Pons (tissue), 1 donor: ENCODE measurements at regions not wholly inside any gene's neighbourhood (a gene's known extent, or its start where the extent isn't known, plus 50 kb on each side); places are given as distances from the start of the nearest gene placed in this dataset.
A peak's percentile ranks its signal among the peaks of the same experiment; 100 is the strongest.

Experiments used
- DNase-seq: peaks from one replicate; pipeline ENCODE4 v3.0.0-alpha.2; 2016; ENCODE audit warnings: low spot score

DNA sequence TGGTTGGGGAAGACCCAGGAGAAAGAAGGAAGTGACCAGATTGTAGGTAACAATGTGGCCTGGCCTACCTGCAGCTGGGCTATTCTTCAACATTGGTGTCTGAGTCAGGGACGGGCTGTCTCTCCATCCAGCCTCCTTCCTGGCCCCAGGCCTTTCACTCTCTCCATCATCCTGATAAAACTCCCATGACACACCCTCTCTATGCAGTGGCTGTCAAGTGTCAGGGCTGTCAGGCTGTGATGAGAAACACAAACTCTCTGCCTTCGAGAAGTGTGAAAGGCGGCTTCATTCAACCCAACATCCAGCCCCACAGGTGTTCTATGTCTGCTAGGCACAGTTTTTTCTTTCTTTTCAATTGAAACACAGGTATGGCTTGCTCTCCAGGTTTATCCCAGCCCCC, 153.3 kb upstream of the VSTM2B start:
- no peak for DNase-seq

DNA sequence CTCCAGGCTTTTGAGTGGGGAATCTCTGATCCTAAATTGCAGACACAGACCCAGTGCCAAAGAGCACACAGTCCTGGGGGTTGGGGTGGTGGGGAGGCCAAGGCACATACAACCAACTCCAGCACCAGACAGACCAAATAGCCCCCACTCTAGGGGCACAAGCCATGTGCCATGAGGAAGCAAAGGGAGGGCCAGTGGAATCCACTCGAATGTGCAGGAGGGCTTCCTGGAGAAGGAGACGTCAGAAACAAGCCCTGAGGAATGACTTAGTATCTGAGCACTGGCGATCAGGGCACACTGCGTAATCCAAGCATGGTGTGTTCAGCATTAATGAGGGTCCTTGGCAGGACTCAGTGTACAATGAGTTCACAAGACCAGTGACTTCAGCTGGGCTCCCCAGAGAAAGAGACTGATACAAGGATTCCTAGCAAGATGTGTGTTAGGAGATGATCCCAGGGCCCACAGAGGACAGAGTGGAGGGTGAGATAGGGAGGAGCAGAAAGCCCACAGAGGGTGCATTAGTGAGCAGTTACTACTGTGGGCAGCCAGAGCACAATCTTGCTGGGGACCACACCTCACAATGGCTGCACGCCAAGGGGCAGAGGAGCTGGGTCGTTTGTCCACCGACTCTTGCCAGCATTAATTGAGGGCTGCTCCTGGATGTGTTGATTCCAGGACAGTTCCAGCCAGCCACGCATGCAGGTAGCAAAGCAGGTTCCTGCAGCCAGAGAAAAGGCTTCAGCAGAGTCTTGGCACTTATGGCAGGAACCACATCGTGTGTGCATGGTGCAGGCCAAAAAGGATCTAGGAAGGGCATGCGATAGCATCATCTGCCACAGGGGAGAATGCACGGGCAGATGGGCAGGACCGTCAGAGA, 152.6 kb upstream of the VSTM2B start:
- DNase-seq, result no peak

GRCh38 chr19:29375429-29376119, 150.2 kb upstream of the VSTM2B start:
- peak; percentile 5 for DNase-seq

DNA sequence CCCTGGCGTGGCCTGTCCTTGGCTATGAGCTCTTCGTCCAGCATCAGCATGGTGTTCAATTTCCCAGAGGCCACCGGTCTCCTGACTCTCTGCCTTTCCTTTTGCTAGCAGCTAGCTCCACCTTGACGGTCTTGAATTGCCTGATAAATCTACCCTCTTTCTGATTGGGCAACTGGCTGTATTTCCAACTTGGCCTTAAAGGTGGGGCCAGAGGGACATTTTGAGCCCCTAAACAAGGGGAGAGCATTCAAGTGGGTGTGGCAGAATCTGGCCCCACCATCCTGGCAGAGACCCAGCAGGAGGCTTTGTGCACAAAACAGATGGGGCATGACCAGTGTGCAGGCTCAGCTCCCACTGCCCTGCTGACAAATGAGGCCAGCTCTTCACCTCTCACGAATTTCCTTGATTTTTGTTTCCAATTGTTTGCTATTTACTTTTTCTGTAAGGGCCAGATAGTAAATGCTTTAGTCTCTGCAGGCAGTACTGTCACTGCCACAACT, 148.9 kb upstream of the VSTM2B start:
- DNase-seq, result no peak

GRCh38 chr19:29378126-29378525, 147.7 kb upstream of the VSTM2B start:
- no peak for DNase-seq

DNA sequence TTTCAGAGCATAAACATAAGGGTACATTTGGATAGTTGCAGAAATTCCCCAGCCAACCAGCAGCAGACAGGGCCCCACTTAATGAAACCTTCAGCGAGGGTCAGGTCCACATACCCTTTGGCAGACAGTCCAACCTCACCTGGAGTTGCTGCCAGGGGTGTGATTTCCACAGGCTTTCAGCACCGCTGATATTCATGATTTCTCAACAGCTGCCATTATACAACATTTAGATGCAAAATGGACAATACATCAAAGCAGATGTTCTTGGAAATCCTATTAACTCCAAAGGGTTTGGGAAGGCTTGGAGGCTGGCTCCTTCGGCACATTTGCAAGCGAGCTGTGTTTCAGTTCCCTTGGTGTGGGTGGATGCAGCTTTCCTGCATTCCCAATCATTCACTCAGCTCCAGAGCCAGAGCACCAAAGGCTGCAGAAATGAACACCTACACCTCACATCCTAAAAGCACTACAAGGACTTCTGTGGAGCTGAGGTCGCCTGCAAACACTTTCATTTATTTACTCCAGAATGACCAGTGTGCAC, 147.2 kb upstream of the VSTM2B start:
- DNase-seq, result no peak

DNA sequence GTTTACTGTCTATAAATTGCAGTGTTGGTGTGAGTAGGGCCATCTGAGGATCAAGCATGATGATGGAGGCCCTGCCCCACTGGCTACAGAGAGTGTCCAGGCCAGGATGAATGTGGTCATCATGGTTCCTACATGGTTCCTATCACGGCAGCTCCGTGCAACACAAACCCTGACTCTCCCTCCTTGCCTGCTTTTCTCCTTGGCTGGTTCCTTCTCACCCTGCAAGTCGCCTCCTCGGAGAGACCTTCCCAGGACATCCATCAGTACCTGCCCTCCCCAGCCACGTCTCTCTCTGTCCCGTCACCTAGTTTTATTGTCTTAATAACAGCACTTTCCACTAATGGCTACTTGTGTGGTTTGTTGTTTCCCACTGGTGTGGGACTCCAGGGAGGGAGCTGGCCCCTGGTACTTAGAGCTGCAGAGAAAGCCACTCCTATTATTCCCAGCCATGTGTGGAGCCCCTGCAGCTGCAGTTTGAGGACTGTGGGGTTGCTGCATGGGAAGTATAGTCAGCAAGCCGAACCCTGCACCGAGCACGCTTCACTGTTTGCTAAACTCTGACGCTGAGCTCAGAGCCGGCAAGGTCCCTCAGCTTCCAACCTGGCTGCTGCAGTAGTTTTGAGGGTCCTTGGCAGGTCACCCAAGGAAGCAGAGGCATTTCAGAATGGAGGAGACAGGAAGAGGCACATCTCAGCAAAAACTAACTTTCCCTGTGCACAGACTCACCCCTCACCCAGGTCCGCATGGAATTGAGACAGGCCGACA, 146.4 kb upstream of the VSTM2B start:
- DNase-seq, result no peak

GRCh38 chr19:29380581-29380980, 145.2 kb upstream of the VSTM2B start:
- DNase-seq, result no peak

GRCh38 chr19:29381353-29382203, 144.2 kb upstream of the VSTM2B start:
- no peak for DNase-seq

DNA sequence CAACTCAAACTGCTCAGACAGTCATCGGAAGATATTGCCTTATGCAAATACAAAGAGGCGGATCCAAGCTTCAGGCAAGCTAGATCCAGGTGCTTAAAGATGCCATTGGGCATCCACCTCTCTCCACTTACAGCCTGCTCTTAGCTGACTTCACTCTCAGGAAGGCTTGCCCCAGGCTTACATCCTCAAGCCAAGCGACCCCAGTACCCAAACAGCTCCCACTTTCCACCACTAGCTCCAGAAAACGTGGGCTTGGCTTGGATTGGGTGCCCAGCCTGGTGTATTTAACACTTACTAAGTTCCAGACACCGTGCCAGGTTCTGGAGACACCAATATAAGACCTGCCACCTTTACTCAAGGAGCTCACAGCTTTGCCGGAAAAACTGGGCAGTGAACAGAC, 142.1 kb upstream of the VSTM2B start:
- no peak for DNase-seq

DNA sequence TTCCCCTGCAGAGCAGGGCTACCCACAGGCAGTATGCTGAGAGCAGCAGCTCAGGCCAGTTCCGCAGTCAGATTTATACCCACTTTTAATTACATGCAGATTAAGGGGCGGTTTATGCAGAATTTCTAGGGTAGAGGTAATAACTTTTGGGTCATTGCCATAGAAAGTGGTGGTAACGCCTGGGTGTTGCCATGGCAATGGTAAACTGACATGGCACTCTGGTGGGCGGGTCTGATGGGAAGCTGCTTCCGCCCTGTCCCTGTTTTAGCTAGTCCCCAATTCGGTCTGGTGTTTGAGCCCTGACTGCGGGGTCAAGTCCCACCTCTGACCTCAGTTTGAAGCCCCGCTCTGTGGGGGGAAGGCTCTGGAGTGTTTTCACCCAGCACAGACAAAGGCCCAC, 141.1 kb upstream of the VSTM2B start:
- DNase-seq, result no peak

DNA sequence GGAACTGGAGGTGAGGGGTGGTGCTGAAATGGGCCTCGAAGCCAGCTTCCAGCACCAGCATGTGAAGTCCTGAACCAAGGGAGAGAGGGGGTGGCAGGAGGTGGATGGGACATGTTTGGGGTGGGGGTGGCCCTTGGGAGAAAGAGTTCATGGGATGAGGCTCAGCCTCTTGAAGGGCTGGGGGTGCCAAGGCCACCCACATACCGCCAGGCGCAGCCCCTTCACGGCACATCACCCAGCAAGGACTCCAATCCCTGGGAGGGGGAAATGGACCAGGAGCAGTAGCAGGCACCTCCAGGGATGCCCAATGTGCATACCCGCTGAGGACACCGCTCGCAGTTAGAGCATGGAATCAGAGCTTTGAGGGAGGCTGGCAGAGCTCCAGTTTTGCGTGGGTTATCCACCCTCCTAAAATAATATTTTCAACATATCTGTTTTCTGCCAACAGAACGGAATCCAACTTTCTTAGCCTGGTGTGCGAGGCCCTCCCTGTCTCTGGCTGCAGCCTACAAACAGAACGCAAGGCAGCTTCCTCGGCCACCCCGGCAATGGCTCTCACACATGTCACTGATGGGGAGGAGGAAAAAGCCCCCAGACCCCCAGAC, 140.5 kb upstream of the VSTM2B start:
- no peak for DNase-seq

GRCh38 chr19:29386970-29387369, 138.8 kb upstream of the VSTM2B start:
- DNase-seq, result no peak

DNA sequence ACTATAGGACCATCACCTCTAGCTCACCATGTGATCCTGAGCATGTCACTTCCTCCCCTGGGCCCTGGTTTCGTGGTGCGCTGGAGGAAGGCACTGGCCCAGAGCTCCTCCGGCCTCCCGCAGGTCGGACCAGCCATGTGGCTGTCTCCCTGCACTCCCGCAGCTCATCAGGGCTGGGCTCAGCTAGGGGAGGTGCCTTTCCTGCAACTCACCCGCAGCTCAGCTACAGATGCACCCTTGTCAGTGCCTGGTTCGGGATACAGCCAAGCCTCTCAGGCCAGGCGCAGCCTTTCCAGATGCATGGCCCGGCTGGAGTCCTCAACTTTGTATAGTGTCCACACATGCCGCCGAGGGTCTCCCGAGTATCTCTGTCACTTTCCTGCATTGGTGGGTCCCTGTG, 138.2 kb upstream of the VSTM2B start:
- DNase-seq, result no peak

DNA sequence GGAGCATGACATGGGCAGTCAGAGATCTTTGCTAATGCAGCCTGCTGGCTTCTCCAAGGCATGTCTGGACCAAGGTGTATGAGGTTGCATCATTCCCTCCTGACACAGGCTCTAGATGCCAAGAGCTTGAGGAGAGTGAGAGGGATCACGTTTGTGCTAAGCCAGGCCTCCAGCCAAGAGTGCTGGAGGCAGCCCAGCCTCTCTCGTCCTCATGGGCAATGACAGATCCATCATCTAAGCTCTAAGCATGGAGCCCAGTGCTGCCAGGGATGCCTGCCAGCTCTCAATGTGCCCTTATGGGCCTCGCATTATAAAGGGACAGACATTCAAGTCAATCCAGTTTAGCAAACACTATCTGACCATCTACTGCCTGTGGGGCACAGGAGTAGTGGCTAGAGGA, 136.3 kb upstream of the VSTM2B start:
- no peak for DNase-seq

- DNase-seq, result no peak
These were observed 135.1 kb upstream of the VSTM2B start for GRCh38 chr19:29390742-29391141.

- no peak for DNase-seq
These were observed 131.8 kb upstream of the VSTM2B start for GRCh38 chr19:29393915-29394460.

DNA sequence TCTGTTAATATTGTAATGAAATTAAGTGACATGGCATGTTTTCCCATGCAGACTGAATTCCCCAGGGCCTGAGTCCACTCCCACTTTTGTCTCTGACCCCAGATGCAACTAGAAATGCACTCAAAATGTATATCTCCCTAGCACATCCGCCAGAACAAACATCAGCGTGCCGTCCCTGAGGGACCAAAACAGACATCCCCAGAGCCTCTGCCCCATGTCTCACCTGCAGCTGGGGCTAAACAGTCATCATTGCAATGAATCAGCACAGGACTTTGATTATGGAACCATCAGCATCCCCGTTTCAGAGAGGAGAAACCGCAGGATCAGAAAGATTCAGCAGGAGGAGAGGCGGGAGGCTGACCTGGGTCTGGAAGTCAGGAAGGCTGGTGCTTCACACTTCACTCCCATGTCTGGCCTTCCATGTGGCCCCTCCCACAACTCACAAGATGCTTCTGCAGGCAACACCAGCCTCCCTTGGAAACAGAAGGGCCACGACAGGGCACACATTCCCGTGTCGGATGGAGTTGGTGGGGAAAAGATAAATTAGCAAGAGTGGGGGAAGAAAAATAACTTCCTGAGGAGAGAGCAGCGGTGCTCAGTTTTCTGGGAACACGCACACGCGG, 130.6 kb upstream of the VSTM2B start:
- no peak for DNase-seq

DNA sequence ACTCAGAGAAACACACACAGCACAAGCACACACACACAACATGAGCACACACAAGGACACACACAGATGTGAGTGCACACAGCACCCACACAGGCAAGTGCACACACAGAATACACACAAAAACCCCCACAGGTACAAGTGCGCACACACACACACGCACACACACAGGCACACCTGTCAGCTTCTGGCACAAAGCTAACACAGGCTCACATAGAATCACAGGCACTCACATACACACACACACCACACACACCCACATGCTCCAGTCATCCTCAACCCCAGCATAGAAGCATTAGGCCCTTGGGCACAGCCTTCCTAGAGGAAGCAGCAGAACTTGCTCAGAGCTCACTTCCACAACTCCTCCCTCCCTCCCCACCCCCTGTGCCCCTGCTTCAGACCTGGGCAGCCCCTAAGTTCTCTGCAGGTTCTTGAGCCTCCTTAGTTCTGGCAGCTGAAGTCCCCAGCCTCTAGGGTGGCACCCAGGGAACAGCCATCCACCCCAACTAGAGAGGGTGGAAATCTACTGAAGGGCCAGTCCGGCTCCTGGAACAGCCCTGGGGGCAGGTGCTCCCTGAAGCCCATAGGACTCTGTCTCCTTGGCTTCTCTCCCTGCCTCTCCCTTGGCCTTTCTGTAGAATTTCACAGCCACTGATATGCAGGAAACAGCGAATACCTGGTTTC, 129.9 kb upstream of the VSTM2B start:
- DNase-seq, result no peak

DNA sequence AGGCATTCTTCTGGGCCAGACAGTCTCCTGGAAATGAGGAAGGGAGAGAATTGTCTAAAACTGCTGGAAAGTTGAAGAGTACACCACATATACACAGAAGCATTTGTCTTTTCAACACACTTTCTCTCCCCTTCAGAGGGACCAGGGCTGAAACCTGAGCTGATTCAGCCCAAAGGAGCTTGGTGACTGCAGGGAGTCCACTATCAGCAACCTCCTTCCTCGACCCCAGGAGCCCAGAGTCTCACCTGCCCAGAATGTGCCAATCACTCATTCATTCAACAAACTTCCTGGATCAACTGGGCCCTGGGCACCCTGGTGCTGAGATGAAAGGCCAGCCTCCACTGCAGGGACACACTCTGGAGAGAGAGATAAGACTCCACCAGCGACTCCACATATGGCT, 128.9 kb upstream of the VSTM2B start:
- no peak for DNase-seq
